GM21723 (cell line): ENCODE measurements at regions not wholly inside any gene's neighbourhood (a gene's known extent, or its start where the extent isn't known, plus 50 kb on each side); places are given as distances from the start of the nearest gene placed in this dataset.

Source experiments
- ATAC-seq: cut with Tn5 transposase; IDR thresholded peaks from one replicate; pipeline ENCODE4 v1.9.1; 2021; ENCODE audit warnings: mild to moderate bottlenecking, moderate library complexity; ENCODE audit not compliant: unreplicated experiment

GRCh38 chr4:126935801-126936200, 697.0 kb upstream of the INTU start:
- ATAC-seq, result no peak

GRCh38 chr4:126937342-126937741, 695.4 kb upstream of the INTU start:
- no peak for ATAC-seq

- no peak for ATAC-seq
Measured at GRCh38 chr4:126937846-126938422, 694.8 kb upstream of the INTU start.

GRCh38 chr4:126939401-126939800, 693.4 kb upstream of the INTU start:
- no peak for ATAC-seq

- ATAC-seq, result no peak
Measured at GRCh38 chr4:126947536-126947935, 685.2 kb upstream of the INTU start.

GRCh38 chr4:126954537-126955291, 678.0 kb upstream of the INTU start:
- ATAC-seq, result no peak

GRCh38 chr4:126955292-126956183, 677.2 kb upstream of the INTU start:
- ATAC-seq, result no peak

- ATAC-seq, result no peak
Measured at GRCh38 chr4:126956184-126956897, 676.4 kb upstream of the INTU start.

- ATAC-seq, result no peak
Measured at GRCh38 chr4:126957556-126957955, 675.2 kb upstream of the INTU start.

GRCh38 chr4:126957987-126958386, 674.8 kb upstream of the INTU start:
- no peak for ATAC-seq

- ATAC-seq, result no peak
Measured at GRCh38 chr4:126958482-126958881, 674.3 kb upstream of the INTU start.

- ATAC-seq, result no peak
Measured at GRCh38 chr4:126959056-126959745, 673.6 kb upstream of the INTU start.

- no peak for ATAC-seq
Measured at GRCh38 chr4:126960760-126961159, 672.0 kb upstream of the INTU start.

GRCh38 chr4:126961661-126962060, 671.1 kb upstream of the INTU start:
- ATAC-seq, result no peak

- ATAC-seq, result no peak
Measured at GRCh38 chr4:126965877-126966276, 666.9 kb upstream of the INTU start.

GRCh38 chr4:126969360-126970235, 663.2 kb upstream of the INTU start:
- no peak for ATAC-seq

- no peak for ATAC-seq
Measured at GRCh38 chr4:126973201-126973600, 659.6 kb upstream of the INTU start.

- no peak for ATAC-seq
Measured at GRCh38 chr4:126976850-126977632, 655.7 kb upstream of the INTU start.

GRCh38 chr4:126986005-126986404, 646.8 kb upstream of the INTU start:
- ATAC-seq, result no peak
